ENCODE measurements at regions not wholly inside any gene's neighbourhood (a gene's known extent, or its start where the extent isn't known, plus 50 kb on each side); places are given as distances from the start of the nearest gene placed in this dataset.

DNA sequence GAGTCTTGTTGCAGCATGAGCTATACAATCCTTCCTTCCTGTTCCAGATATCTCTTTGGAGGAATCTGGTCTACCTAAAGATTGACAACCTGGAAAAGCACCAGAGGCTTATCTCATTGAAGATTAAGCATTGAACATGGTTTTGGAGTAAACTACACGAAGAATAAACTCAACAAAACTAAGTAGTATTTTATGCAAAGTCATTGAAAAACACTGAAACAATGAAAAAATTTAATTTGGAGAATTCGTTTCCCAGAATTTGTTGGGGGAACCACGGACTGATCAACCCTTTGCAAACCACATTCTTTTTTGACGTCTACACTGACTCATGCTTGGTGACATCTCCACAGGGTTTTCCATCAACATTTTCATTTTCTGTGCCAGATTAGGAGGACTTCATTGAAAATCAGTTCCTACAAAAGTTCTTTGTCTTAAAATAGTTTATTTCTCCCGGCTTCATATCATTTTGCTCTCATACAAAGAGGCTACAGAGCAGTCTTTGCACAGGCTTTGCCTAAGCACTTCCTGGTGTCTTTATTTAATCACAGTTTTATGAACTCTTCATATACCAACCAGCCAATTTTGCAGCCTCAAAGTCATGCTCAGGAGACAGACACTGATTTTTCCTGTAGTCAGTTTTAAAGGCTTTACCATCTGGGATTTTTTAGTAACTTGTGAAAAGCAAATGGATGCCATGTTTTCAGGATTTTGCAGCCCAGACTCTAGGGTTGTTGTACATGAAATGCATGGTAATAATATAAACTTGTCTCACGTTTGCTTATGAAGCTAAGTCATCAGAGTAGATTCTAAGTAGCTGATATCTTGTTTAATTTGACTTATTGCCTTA lies 186.3 kb downstream of the C11orf91 start:
- Histone ChIP-seq H3K4me3 (ENCODE audit: low read length in 2 of 2) (no peak overlapping the region), H3K27ac (ENCODE audit: low read depth in 1 of 2, low read length in 2 of 2) (no peak overlapping the region), H3K9me3 (ENCODE audit: control insufficient read depth, low read length) (peaks cover 3% of the 10 kb centered on the region), H3K4me1 (ENCODE audit: control insufficient read depth in 1 of 2, insufficient read depth in 2 of 2, low read length in 2 of 2) (no peaks in the 10 kb centered on the region), H3K36me3 (ENCODE audit: control insufficient read depth in 1 of 2, insufficient read depth in 2 of 2, low read length in 1 of 2) (no peaks in the 10 kb centered on the region), H3K27me3 (ENCODE audit: control insufficient read depth in 1 of 2, insufficient read depth in 2 of 2, low read length in 1 of 2) (peaks cover 0 to 3% of the 10 kb centered on the region in 2 donors)
- ATAC-seq (ENCODE audit: low FRiP score) (no peak), DNase-seq (no peak)
- intact Hi-C loops (cut with DNase I) = no loop called here
- 75 to 78% methylated on average over 6 of the region's 6 CpGs for WGBS, 2 donors

DNA sequence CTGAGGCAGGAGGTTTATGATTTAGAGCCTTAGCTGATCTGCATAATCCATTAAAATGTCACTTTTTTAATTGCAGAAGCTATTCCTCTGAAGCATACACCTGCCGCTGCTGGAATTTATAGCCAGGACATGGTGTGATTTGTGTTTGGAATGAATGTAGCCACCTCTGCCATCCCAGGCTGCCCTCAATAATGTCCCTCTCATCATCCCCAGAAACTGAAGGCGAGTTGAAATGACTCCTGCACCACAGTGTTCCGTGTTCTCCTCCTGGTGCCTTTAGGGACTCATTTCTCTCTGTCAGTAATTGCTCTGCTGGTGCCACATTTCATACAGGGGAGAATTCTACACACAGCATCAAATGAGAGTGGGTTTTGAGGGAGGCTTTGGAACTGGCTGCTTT lies 191.0 kb downstream of the C11orf91 start:
- intact Hi-C loops (cut with DNase I) = no loop called here
- Histone ChIP-seq H3K27me3 (ENCODE audit: control insufficient read depth in 1 of 2, insufficient read depth in 2 of 2, low read length in 1 of 2) (peaks cover 0 to 3% of the 10 kb centered on the region in 2 donors), H3K9me3 (ENCODE audit: control insufficient read depth, low read length) (peaks cover 2% of the 10 kb centered on the region), H3K27ac (ENCODE audit: low read depth in 1 of 2, low read length in 2 of 2) (no peak overlapping the region), H3K4me1 (ENCODE audit: control insufficient read depth in 1 of 2, insufficient read depth in 2 of 2, low read length in 2 of 2) (no peaks in the 10 kb centered on the region), H3K4me3 (ENCODE audit: low read length in 2 of 2) (no peak overlapping the region), H3K36me3 (ENCODE audit: control insufficient read depth in 1 of 2, insufficient read depth in 2 of 2, low read length in 1 of 2) (no peaks in the 10 kb centered on the region)
- ATAC-seq (ENCODE audit: low FRiP score) (no peak), DNase-seq (no peak)
- WGBS, 2 donors = 69 to 74% methylated on average over 3 of the region's 3 CpGs

DNA sequence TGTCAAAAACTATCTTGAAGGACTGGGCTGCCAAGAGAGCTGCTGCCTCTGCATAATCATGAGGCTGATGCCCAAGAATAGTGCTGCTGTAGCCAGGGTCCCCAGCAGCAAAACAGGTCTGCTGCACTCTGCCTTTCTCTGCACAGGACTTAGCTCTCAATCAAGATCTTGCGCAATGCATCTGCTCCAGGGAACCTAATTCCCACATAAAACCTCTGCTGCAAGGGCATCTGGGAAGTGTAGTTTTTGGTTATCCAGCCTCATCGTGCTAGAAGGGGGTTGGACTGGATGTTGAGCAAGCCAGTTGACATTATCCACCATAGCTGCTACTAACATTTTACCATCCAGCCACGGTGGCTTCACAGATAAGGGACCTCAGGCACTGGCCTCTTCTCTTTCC lies 192.7 kb downstream of the C11orf91 start:
- ATAC-seq (ENCODE audit: low FRiP score) (no peak), DNase-seq (no peak)
- no peak overlapping the region for H3K4me3 ChIP-seq (ENCODE audit: low read length in 2 of 2)
- no peak overlapping the region for H3K27ac ChIP-seq (ENCODE audit: low read depth in 1 of 2, low read length in 2 of 2)
- no peaks in the 10 kb centered on the region for H3K4me1 ChIP-seq (ENCODE audit: control insufficient read depth in 1 of 2, insufficient read depth in 2 of 2, low read length in 2 of 2)
- WGBS, 2 donors = 53 to 56% methylated on average over 3 of the region's 3 CpGs
- H3K9me3 ChIP-seq (ENCODE audit: control insufficient read depth, low read length) = peaks cover 2% of the 10 kb centered on the region
- intact Hi-C loops (cut with DNase I) = no loop called here
- H3K36me3 ChIP-seq (ENCODE audit: control insufficient read depth in 1 of 2, insufficient read depth in 2 of 2, low read length in 1 of 2) = no peaks in the 10 kb centered on the region
- H3K27me3 ChIP-seq (ENCODE audit: control insufficient read depth in 1 of 2, insufficient read depth in 2 of 2, low read length in 1 of 2) = peaks cover 0 to 3% of the 10 kb centered on the region in 2 donors

DNA sequence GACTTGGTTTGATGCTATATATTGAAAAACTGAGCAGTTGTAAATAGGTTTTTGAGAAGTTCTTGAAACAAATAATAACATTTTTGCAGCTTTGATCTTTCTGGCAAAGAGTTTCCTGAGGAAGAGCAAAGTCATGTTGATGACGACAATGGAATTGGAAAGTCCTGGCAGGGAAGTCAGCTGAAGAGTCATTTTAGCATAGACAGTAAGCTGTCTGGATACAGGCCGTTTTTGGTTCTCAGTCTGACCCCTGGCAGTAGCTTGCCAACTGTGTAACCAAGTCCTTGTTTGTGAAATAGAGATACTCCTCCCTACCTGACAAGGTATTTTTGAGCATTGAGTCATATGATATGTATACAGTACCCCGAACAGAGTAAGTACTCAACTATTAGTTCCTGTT lies 193.3 kb downstream of the C11orf91 start:
- Histone ChIP-seq H3K27me3 (ENCODE audit: control insufficient read depth in 1 of 2, insufficient read depth in 2 of 2, low read length in 1 of 2) (peaks cover 0 to 3% of the 10 kb centered on the region in 2 donors), H3K9me3 (ENCODE audit: control insufficient read depth, low read length) (peaks cover 2% of the 10 kb centered on the region), H3K4me3 (ENCODE audit: low read length in 2 of 2) (no peak overlapping the region), H3K27ac (ENCODE audit: low read depth in 1 of 2, low read length in 2 of 2) (no peak overlapping the region), H3K36me3 (ENCODE audit: control insufficient read depth in 1 of 2, insufficient read depth in 2 of 2, low read length in 1 of 2) (no peaks in the 10 kb centered on the region), H3K4me1 (ENCODE audit: control insufficient read depth in 1 of 2, insufficient read depth in 2 of 2, low read length in 2 of 2) (no peaks in the 10 kb centered on the region)
- ATAC-seq (ENCODE audit: low FRiP score) (no peak), DNase-seq (no peak)
- 79 to 88% methylated on average over 3 of the region's 3 CpGs for WGBS, 2 donors
- intact Hi-C loops (cut with DNase I) = no loop called here

DNA sequence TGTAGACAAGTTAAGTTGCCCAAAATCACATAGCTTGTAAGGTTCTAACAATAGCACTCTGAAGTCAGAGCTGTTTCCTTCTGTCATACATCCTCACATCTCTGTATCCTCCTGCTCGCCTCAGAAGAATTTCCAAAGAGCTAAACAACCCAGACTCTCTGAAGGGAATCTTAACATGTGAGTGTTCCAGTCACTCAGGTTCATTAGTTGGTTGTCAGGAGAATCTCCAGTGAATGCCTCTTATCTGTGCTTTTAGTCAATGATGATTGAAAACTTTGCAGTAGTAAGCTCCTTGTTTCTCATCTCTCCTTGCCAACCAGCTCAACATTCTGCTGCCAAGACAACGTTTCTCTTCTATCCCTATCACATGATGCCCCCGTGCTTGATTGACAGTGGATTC lies 195.5 kb downstream of the C11orf91 start:
- H3K9me3 ChIP-seq (ENCODE audit: control insufficient read depth, low read length) = no peaks in the 10 kb centered on the region
- no peaks in the 10 kb centered on the region for H3K36me3 ChIP-seq (ENCODE audit: control insufficient read depth in 1 of 2, insufficient read depth in 2 of 2, low read length in 1 of 2)
- DNase-seq = no peak
- intact Hi-C loops (cut with DNase I) = no loop called here
- 55 to 60% methylated on average over 3 of the region's 3 CpGs for WGBS, 2 donors
- H3K4me1 ChIP-seq (ENCODE audit: control insufficient read depth in 1 of 2, insufficient read depth in 2 of 2, low read length in 2 of 2) = no peaks in the 10 kb centered on the region
- no peak overlapping the region for H3K27ac ChIP-seq (ENCODE audit: low read depth in 1 of 2, low read length in 2 of 2)
- H3K27me3 ChIP-seq (ENCODE audit: control insufficient read depth in 1 of 2, insufficient read depth in 2 of 2, low read length in 1 of 2) = no peaks in the 10 kb centered on the region
- ATAC-seq (ENCODE audit: low FRiP score) = no peak
- no peak overlapping the region for H3K4me3 ChIP-seq (ENCODE audit: low read length in 2 of 2)

DNA sequence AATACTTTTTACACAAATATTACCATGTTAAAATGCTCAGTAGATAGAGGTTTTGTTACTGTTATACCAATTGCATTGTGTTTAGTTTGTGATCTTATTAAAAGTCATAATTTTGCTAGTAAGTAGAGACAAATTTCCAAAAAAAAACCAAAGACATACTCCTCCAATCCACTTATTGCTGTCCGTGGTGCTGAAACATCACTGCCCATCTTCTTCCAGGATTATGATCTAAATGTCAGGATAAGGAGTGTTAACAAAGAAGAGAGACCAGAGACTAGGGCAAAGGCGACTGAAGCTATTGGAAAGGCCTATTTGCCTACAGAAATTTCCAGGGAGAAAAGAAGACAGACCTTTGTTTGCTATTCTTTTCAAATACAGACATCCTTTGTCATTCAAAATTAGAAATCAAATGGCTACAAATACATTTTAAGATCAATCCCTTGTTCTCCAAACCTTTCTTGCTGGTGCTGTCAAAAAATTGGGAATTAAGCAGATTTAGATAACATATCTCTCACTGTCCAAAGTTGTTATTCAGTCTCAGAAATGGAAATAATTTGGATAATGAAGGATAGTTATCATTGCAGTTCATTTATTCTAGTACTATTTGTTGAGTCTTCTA lies 199.7 kb downstream of the C11orf91 start:
- WGBS, 2 donors = 16 to 20% methylated on average over 2 of the region's 2 CpGs
- no peak overlapping the region for H3K27ac ChIP-seq (ENCODE audit: low read depth in 1 of 2, low read length in 2 of 2)
- H3K4me1 ChIP-seq (ENCODE audit: control insufficient read depth in 1 of 2, insufficient read depth in 2 of 2, low read length in 2 of 2) = no peaks in the 10 kb centered on the region
- no peak for ATAC-seq (ENCODE audit: low FRiP score)
- no peaks in the 10 kb centered on the region for H3K9me3 ChIP-seq (ENCODE audit: control insufficient read depth, low read length)
- DNase-seq = no peak
- intact Hi-C loops (cut with DNase I) = no loop called here
- no peaks in the 10 kb centered on the region for H3K36me3 ChIP-seq (ENCODE audit: control insufficient read depth in 1 of 2, insufficient read depth in 2 of 2, low read length in 1 of 2)
- no peaks in the 10 kb centered on the region for H3K27me3 ChIP-seq (ENCODE audit: control insufficient read depth in 1 of 2, insufficient read depth in 2 of 2, low read length in 1 of 2)
- H3K4me3 ChIP-seq (ENCODE audit: low read length in 2 of 2) = no peak overlapping the region

DNA sequence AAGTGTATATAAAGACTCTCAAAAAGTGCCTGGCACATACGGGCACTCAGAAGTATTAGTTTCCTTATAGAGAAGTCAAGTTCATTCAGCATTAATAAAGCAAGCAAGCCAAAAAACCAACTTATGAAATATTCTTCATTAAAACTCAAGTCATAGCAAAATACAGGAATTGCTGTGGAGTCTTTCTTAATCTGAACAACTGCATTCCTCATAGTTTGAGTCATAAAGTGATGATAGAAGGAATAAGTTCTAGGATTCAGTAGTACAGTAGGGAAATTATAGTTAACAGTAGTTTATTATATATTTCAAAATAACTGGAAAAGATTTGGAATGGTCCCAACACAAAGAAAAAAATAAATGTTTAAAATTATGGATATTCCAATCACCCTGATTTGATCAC lies 200.3 kb downstream of the C11orf91 start:
- WGBS, 2 donors = 84 to 86% methylated on average over 1 of the region's 1 CpG
- Histone ChIP-seq H3K4me3 (ENCODE audit: low read length in 2 of 2) (no peak overlapping the region), H3K36me3 (ENCODE audit: control insufficient read depth in 1 of 2, insufficient read depth in 2 of 2, low read length in 1 of 2) (no peaks in the 10 kb centered on the region), H3K27ac (ENCODE audit: low read depth in 1 of 2, low read length in 2 of 2) (no peak overlapping the region), H3K27me3 (ENCODE audit: control insufficient read depth in 1 of 2, insufficient read depth in 2 of 2, low read length in 1 of 2) (no peaks in the 10 kb centered on the region), H3K9me3 (ENCODE audit: control insufficient read depth, low read length) (no peaks in the 10 kb centered on the region), H3K4me1 (ENCODE audit: control insufficient read depth in 1 of 2, insufficient read depth in 2 of 2, low read length in 2 of 2) (no peaks in the 10 kb centered on the region)
- intact Hi-C loops (cut with DNase I) = no loop called here
- ATAC-seq (ENCODE audit: low FRiP score) (no peak), DNase-seq (no peak)

DNA sequence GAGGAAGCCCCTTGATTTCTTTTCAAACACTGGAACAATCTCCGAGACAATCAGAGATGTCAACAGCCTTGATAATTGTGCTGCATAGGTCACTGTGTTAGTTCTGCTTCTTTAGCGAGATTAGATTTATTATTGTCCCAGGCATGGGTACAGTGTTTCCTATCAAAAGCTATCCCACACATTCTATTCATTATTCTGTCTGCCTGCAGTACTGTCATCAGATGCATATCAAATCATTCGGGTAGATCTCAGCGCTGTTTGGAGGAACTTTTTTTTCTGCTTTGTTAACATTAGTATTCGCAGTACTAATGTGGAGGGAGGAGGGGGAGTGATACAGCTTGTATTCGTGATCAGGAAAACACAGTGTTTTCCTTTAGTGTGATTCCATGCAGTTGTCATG lies 208.0 kb downstream of the C11orf91 start:
- 37 to 45% methylated on average over 6 of the region's 6 CpGs for WGBS, 2 donors
- Histone ChIP-seq H3K4me3 (ENCODE audit: low read length in 2 of 2) (no peak overlapping the region), H3K27ac (ENCODE audit: low read depth in 1 of 2, low read length in 2 of 2) (no peak overlapping the region), H3K36me3 (ENCODE audit: control insufficient read depth in 1 of 2, insufficient read depth in 2 of 2, low read length in 1 of 2) (no peaks in the 10 kb centered on the region), H3K27me3 (ENCODE audit: control insufficient read depth in 1 of 2, insufficient read depth in 2 of 2, low read length in 1 of 2) (no peaks in the 10 kb centered on the region), H3K9me3 (ENCODE audit: control insufficient read depth, low read length) (peaks cover 7% of the 10 kb centered on the region), H3K4me1 (ENCODE audit: control insufficient read depth in 1 of 2, insufficient read depth in 2 of 2, low read length in 2 of 2) (no peaks in the 10 kb centered on the region)
- DNase-seq = no peak
- intact Hi-C loops (cut with DNase I) = no loop called here
- no peak for ATAC-seq (ENCODE audit: low FRiP score)

- peaks cover 7% of the 10 kb centered on the region for H3K9me3 ChIP-seq (ENCODE audit: control insufficient read depth, low read length)
- DNase-seq = no peak
- 13 to 18% methylated on average over 3 of the region's 3 CpGs for WGBS, 2 donors
- no peaks in the 10 kb centered on the region for H3K36me3 ChIP-seq (ENCODE audit: control insufficient read depth in 1 of 2, insufficient read depth in 2 of 2, low read length in 1 of 2)
- H3K4me3 ChIP-seq (ENCODE audit: low read length in 2 of 2) = no peak overlapping the region
- ATAC-seq (ENCODE audit: low FRiP score) = no peak
- intact Hi-C loops (cut with DNase I) = no loop called here
- no peaks in the 10 kb centered on the region for H3K4me1 ChIP-seq (ENCODE audit: control insufficient read depth in 1 of 2, insufficient read depth in 2 of 2, low read length in 2 of 2)
- no peak overlapping the region for H3K27ac ChIP-seq (ENCODE audit: low read depth in 1 of 2, low read length in 2 of 2)
- H3K27me3 ChIP-seq (ENCODE audit: control insufficient read depth in 1 of 2, insufficient read depth in 2 of 2, low read length in 1 of 2) = no peaks in the 10 kb centered on the region
Observed at GRCh38 chr11:33490842-33491370, 209.7 kb downstream of the C11orf91 start.
